HG02678 (cell line): ENCODE measurements at regions not wholly inside any gene's neighbourhood (a gene's known extent, or its start where the extent isn't known, plus 50 kb on each side); places are given as distances from the start of the nearest gene placed in this dataset.
"Not testable (repeated sequence)": the region's sequence is repeated elsewhere in the genome, so short reads cannot be mapped to it uniquely, and the experiment has no call there.

Experiments used
- ATAC-seq: cut with Tn5 transposase; IDR thresholded peaks from one replicate; pipeline ENCODE4 v1.9.1; 2021; ENCODE audit warnings: mild to moderate bottlenecking, moderate library complexity; ENCODE audit not compliant: unreplicated experiment

DNA sequence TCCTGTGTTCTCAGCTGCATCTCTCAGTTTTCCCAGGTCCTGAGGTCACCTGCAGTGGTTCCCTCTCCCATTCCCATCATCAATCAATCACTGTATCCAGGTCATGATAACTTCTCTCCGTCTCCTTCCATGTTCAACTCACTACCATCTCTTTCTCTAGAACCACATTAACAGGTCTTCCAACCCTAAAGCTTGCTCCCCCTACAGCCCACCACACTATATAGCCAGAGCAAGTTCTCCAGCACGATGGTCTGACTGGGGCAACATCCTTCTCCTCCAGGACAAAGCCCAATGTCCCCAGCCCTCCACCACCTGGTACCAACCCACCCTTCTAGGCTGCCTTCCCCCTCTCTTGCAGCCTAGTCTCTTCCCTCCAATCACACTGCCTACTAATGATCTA lies 241.6 kb downstream of the CDK5RAP2 start:
- ATAC-seq = no peak

DNA sequence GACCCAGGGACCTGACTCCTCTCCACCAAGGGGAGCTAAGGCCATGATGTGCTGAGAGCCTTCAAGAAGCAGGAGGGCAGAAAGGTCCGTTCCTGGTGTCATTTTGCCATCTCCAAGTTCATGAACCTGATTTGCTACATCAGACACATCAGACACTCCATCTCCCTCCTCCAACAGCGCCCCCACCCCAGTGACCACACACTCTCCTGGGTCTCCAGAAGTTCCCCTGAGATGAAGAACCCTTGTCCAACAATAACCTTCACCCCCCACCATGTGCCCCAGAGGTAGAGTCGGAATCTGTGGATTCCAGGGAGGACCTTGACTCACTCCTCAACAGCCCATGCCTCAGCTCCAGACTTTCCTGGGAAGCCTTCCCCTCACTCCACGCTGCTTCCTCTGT lies 242.8 kb downstream of the CDK5RAP2 start:
- ATAC-seq = no peak

DNA sequence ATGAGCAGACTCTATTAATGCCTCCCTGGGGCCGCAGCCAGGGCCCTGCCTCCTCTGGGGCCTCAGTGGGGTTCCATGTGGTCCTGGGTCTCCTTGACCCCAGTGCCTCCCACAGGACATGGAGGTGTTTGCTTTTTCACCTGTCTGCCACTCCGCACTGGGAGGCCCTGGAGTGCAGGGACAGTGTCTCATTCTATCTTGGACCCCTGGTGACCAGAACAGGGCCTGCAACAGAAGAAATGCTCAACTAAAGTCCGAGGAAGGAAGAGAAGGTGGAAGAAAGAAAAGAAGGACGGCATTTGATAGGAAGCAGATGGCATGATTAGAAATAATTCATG lies 243.2 kb downstream of the CDK5RAP2 start:
- no peak for ATAC-seq

- ATAC-seq = no peak
Observed at GRCh38 chr9:120336021-120336752, 243.8 kb downstream of the CDK5RAP2 start.

- ATAC-seq = no peak
Observed at GRCh38 chr9:120331913-120332312, 248.1 kb downstream of the CDK5RAP2 start.

- no peak for ATAC-seq
Observed at GRCh38 chr9:120330031-120330430, 249.9 kb downstream of the CDK5RAP2 start.

DNA sequence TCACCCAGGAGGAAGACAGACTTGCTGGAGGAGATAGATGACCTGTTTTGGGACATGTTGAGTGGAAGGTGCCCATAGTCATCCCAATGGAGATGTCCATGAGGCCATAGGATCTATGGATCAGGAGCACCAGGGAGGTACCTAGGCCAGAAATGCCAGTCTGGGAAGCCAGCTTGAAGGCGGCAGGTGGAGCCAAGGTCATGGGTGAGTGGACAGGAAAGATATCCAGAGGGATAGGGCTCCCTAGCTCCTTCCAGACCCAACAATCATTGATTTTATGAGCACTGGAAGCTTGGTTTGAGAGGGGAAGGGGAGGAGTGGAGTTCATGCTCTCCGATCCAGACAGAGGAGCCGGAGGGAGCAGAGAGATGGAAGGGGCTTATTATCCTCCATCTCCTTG lies 252.6 kb downstream of the CDK5RAP2 start:
- no peak for ATAC-seq

- no peak for ATAC-seq
Observed at GRCh38 chr9:120326049-120326693, 253.8 kb downstream of the CDK5RAP2 start.

DNA sequence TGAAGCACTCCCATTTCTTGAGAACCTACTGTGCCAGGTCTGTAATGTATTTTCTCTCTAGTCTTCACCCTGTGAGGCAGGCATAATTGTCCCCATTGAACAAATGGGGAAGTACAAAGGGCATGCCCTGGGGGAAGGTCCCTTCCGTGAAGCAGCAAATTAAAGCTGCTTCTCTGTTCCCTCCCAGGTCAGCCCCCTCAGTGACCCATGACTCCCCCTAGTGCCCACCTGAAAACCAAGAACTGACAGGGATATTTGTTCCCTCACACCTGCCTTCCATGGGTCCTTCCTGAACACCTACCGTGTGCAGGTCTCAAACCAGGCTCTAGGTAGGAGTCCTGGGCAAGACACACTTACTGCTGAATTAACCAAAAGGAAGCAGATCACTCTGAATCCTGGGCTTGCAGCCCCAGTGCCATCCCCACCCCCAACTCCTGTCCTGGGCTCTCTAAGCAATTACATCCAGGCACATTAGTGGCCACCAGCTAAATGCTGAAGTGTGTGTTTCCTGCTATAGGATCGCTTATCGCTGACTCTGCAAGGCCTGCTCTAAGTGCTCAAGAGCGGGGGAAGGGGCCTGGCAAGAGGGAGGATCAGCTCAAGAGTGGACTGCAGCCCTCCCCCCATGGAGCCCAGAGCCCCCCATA lies 254.8 kb downstream of the CDK5RAP2 start:
- ATAC-seq = no peak

- no peak for ATAC-seq
Observed at GRCh38 chr9:120324461-120324860, 255.5 kb downstream of the CDK5RAP2 start.

DNA sequence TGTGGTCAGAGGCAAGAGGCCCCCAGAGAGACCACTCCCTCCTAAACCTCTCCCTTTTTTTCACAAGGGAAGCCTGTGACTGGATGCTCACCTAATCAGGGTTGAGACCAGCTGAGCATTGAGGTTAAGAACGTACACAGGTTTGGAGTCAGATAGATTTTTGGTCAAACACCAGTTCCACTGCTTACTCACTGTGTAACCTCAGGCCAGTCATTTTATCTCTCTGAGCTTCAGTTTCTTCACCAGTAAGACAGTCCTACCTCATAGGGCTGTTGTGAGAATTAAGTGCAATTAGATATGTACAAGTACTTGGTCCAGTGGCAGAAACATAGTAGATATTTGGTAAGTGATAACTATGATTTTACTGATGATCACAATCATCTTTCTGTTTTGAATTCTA lies 256.8 kb downstream of the CDK5RAP2 start:
- ATAC-seq = no peak

- ATAC-seq = no peak
Observed at GRCh38 chr9:120319452-120319851, 260.5 kb downstream of the CDK5RAP2 start.

- no peak for ATAC-seq
Observed at GRCh38 chr9:120315154-120315553, 264.8 kb downstream of the CDK5RAP2 start.

DNA sequence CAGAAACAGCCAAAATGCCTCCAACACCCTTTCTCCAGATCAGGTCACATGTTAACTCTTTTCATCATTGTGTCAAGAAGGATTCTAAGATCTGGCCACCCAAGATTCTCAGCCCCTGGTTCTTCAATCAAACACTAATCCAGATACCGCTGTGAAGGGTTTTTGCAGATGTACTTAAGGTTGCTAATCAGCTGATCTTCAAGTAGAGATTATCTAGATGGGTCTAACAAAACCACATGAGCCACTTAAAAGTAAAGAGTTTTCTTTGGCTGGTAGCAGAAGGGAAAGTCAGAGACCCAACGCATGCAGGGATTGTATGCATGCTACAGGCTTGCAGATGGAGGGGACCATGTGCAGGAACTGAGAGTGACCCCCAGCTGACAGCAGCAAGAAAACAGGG lies 267.9 kb downstream of the CDK5RAP2 start:
- ATAC-seq = no peak

- ATAC-seq = no peak
Observed at GRCh38 chr9:120310035-120310434, 269.9 kb downstream of the CDK5RAP2 start.

DNA sequence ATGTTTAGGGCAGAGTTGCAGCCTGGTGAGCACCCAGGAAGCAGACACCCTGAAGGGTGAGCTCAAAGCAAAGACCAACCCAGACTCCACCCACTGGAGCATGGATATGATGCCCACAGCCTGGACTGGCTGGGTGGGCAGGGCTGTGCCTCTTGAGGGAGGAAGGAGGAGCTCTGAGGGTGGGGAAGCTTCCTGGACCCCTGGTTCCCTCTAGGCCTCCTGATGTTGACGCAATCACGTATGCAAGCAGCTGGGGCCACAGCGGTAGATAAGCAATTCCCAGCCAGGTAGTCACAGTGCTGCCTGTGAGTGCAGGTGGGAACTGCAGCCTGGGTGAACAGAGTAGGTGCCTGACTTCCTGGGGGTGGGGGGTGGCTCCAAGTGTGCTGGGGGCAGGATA lies 271.5 kb downstream of the CDK5RAP2 start:
- no peak for ATAC-seq

DNA sequence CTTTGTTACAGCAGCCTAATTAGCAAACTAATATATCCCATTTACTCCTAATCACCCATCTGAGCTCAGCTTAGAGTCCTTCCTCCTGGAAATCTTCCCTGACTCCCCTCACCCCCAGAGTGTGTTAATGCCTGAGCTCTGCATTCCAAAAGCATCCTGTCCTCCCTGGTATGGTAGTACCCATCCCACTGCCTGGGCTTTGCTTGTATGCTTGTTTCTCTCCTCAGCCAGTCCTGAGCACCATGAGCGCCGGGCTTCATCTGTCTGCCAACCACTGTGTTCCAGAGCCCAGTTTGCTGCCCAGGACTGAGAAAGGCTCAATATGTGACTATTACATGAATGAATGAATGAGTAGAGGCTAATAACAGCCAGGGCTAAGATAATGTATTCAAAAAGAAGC lies 272.4 kb downstream of the CDK5RAP2 start:
- no peak for ATAC-seq

GRCh38 chr9:120306561-120306960 lies 273.4 kb downstream of the CDK5RAP2 start:
- ATAC-seq = no peak

DNA sequence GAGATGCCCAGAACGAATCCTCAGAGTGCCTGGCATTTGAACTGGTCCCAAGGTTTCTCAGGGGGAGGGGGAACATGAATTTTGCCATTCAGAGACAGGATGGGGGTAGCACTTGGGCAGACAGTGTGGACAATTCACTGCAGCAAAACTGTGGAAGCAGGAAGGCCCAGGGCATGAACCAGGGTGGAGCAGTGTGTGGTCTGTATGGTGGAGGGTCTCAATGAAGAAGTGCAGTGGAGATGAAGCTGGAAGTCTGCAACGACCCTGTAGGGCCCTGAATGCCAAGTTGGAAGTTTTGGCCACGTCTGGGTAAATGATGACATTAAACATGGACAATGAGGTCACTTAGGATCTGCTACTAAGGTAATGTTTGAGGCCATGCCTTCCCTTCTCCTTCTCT lies 273.9 kb downstream of the CDK5RAP2 start:
- no peak for ATAC-seq

DNA sequence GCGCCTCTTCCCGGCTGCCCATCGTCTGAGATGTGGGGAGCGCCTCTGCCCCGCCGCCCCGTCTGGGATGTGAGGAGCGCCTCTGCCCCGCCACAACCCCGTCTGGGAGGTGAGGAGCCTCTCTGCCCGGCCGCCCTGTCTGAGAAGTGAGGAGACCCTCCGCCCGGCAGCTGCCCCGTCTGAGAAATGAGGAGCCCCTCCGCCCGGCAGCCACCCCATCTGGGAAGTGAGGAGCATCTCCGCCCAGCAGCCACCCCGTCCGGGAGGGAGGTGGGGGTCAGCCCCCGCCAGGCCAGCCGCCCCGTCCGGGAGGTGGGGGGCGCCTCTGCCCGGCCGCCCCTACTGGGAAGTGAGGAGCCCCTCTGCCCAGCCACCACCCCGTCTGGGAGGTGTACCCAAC lies 275.1 kb downstream of the CDK5RAP2 start:
- not testable (repeated sequence) for ATAC-seq

DNA sequence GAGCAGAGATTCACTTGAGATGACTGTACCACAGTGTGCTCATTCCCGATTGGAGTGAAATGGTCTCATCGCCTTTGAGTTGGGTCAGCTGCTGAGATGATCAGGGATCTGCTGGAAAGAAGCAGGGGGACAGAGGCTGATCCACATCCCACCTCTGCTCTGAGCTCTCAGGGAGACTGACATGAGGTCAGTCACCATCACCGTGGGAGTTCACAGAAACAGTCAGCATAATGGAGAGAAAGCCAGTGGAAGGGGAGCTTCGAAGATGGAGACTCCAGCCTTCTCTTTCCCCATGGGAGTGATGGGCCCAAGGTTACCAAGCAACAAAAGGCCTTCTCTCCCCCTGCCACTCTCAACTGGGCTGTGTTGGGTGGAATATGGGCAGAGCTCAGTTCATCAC lies 276.4 kb downstream of the CDK5RAP2 start:
- no peak for ATAC-seq

- no peak for ATAC-seq
Observed at GRCh38 chr9:120299785-120300184, 280.2 kb downstream of the CDK5RAP2 start.
